HT-29 (cell line): ENCODE measurements at regions not wholly inside any gene's neighbourhood (a gene's known extent, or its start where the extent isn't known, plus 50 kb on each side); places are given as distances from the start of the nearest gene placed in this dataset.
"Not testable (repeated sequence)": the region's sequence is repeated elsewhere in the genome, so short reads cannot be mapped to it uniquely, and the experiment has no call there.

ENCODE experiments used
- DNase-seq: peaks from one replicate; pipeline ENCODE4 v3.0.0-alpha.2; 2015; ENCODE audit warnings: low spot score

GRCh38 chr7:3094701-3095445 is 51.2 kb upstream of the CARD11 start:
- DNase-seq, result no peak

DNA sequence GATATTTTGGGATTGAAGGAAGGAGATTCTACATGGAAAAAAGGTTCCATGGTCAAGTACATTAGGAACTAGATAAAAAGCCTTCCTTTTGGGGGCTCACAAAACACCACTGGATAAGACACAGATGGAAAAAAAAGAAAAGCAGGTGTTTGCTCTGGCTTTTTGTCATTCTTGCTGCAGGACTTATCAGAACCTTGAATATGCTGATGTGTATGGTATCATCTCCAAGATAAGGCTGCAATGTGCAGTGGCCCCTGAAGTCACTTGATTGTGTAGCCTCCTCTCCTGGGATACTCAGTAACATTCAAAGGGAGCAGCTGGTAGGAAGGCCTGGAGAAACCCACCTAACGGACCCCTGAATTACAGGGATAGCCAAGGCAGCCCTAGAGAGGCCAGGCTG is 54.1 kb upstream of the CARD11 start:
- no peak for DNase-seq

DNA sequence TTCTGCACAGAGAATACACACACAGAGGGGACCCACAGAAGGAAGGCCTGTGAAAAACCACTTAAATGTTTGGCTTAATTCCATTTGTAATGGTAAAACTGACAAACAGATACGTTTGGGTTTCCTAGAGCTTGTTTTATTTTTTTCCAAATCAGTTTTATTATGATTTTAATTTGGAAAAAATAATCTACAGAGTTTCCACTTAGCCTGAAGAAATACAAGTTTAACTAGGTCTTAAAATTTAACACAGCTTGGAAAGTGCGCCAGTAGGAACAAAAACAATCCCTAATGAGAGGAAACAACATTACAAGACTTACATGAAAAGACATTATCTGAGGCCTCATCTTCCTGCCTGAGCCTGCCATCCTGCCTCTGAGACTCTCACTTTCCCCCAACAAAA is 58.5 kb upstream of the CARD11 start:
- DNase-seq, result no peak

- DNase-seq, result no peak
Measured at GRCh38 chr7:3103614-3104398, 60.1 kb upstream of the CARD11 start.

DNA sequence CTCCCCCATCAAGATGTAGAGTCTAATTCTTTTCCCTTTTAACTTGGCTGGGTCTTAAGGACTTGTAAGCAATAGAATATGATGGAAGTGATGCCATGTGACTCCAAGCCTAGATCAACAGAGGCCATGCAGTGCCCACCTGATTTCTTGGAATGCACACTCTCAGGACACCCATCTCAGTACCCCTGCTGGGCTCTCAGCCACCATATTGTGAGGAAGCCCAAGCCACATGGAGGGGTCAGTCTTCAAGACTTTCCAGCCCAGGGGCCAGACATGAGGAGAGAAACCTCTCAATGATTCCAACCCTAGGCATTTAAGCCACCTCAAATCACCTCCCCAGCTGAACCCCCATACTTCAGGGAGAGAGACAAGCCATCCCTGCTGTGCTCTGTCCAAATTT is 62.2 kb upstream of the CARD11 start:
- DNase-seq, result no peak

DNA sequence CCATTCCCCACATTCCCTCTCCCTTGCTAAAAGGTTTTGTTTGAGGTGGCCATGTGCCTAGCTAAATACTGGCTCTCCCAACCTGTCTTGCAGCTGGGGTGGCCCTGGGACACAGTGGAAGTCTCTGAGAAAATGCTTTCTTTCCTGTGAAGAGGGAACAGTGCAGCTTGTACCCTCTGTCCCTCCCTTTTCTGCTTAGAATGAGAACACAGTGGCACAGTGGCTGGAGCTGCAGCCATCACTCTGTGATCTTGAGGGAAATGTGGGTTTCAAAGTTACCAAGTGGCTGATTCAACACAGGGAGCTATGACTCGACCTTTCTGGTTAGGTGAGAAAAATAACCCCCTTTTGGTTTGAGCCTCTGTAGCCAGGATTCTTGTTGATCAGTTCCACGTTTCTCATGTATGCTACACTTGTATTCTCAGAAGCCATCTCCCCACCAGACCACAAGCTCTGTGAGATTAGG is 62.7 kb upstream of the CARD11 start:
- DNase-seq, result no peak

DNA sequence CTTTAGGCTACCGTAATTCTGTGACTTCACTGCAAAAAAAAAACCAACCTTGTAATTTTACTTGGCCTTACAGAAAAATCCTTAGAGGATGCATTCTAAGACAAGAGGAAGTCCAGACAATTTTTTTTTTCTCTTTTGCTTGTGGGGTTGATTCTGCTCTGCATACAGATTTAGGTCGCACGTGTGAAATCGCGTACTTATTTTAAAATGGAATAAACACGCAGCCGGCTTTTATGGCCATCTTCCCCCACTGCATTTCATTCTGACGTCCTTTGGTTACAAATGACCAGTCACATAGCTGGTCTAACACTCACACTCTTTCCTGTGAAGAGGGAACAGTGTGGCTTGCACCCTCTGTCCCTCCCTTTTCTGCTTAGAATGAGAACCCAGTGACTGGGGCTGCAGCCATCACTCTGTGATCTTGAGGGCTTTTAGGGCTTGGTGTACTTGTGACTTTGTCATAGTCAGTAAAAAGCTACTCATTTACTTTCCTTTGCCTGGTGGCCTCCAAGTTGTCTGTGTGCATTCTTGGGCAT is 63.6 kb upstream of the CARD11 start:
- DNase-seq, result no peak

DNA sequence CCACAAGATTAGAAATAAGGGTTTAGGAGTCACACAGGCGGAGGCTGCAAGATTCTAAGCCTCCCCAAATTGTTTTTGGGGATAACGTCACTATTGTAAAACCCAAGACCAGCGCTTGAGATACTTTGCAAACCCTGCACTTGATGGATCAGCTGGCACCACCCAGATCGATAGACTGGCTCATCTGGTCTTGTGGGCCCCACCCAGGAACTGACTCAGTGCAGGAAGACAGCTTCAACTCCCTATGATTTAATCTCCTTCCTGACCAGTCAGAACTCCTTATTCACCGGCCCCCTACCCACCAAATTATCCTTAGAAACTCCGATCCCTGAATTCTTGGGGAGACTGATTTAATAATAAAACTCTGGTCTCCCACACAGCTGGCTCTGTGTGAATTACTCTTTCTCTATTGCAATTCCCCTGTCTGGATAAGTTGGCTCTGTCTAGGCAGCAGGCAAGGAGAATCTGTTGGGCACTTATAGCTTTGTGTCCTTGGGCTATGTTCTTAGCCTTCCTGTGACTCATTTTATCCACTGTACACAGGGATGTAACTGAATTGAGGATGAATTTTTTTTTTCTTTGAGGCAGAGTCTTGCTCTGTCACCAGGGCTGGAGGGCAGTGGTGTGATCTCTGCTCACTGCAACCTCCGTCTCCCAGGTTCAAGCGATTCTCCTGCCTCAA is 64.4 kb upstream of the CARD11 start:
- no peak for DNase-seq

DNA sequence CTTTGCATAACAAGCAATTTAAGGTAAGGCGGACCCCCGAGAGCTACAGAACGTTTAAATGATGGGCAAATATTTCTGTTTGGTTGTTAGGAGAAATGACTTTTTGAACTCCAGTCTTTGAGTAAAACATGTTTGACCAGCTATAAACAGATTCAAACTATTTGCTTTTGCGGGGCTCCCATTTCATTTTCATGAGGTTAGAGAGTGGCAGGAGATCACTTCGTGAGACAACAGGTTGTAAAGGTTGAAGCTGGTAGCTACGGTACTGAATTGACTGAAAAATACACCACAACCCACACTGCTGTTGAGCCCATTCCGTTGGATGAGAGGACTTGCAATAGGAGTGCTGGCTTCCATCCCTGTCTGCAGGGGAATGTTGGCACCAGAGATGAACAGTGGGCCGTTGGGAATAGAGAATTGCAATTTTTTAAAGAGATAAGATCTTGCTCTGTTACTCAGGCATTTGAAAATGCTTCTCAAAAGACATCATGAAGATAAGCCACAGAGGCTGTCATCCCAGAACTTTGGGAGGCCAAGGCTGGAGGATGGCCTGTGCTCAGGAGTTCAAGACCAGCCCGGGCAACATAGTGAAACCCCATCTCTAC is 65.7 kb upstream of the CARD11 start:
- DNase-seq, result no peak

DNA sequence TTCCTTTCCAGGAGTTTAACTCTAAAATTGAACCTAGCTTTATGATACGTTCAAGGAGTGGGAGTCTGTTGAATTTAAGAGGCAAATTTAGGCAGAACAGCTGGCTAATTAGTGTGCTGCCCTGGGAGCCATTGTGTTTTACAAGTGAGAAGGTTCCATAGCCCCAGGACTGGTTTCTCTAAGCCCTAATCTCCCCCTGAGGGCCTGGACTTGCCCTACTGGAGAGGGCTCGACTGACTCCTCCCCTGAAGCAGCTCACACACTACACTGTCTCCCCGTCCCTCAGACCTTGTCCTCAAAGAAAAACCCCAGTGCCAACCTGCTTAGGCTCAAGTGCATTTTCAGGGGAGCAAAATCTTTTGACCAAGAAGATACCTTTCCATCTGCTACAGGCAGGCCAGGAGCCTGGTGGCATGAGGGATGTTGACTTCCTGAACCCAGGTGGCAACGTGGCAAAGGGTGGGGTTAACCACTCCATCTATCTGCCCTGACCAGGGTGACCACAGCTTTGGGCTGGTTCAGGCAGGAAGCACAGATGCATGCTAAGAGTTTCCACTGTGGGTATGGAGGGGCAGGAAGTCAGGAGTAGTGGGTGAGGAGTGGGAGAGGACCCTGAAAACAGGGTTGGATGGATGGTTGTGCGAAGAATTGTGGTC is 68.9 kb upstream of the CARD11 start:
- DNase-seq, result no peak

- DNase-seq, result no peak
Measured at GRCh38 chr7:3114917-3115316, 71.2 kb upstream of the CARD11 start.

- no peak for DNase-seq
Measured at GRCh38 chr7:3117081-3117480, 73.4 kb upstream of the CARD11 start.

DNA sequence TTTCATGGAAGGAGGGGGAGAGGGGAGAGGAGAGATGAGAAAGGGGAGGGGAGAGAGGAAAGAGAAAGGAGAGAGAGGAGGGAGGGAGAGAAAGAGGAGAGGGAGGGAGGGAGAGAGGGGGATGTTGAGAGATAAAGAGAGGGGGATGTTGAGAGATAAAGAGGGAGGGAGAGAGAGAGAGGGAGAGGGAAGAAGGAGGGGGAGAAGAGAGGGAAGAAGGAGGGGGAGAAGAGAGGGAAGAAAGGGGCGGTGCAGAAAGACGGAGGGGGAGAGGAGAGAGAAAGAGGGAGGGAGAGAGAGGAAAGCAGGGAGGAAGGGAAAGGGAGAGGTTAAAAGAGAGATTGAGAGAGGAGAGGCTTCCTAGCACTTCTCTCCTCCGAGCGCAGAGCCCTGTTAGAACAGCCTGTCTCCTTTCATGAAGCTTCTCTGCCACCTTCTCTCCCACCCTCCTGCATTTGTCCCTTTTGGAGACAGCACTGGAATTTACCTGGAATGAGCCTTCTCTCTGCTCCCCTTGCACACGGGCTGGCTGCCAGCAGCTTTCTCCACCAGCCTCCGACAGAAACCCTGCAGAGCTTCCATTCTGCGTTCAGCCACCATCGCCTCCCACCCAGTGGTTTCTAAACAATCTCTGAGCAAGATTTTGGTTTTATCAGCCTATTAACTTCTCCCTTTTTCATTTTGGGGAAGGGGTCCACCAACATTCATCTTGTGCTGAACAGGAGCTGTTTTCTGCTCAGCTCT is 74.0 kb upstream of the CARD11 start:
- DNase-seq, result no peak

GRCh38 chr7:3119352-3119927 is 75.8 kb upstream of the CARD11 start:
- DNase-seq, result not testable (repeated sequence)

- DNase-seq, result no peak
Measured at GRCh38 chr7:3119963-3120362, 76.3 kb upstream of the CARD11 start.

DNA sequence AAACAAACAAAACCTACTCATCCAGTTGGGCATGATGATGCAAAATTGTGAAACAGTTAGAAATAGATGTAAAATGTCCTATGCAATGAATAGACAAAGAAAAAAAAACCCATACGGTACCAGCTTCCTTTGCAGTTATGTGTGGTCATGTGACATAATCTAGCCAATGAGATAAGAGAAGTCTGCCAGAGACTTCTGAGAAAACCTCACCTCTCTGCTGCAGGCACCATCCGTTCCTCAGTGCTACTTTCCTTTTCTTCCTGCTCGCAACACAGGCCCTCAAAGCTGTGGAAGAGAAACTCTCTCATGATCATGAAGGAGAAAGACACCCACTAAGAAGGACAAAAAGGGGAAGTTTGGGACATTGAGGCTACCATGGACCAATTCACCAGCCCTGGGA is 76.8 kb upstream of the CARD11 start:
- no peak for DNase-seq

DNA sequence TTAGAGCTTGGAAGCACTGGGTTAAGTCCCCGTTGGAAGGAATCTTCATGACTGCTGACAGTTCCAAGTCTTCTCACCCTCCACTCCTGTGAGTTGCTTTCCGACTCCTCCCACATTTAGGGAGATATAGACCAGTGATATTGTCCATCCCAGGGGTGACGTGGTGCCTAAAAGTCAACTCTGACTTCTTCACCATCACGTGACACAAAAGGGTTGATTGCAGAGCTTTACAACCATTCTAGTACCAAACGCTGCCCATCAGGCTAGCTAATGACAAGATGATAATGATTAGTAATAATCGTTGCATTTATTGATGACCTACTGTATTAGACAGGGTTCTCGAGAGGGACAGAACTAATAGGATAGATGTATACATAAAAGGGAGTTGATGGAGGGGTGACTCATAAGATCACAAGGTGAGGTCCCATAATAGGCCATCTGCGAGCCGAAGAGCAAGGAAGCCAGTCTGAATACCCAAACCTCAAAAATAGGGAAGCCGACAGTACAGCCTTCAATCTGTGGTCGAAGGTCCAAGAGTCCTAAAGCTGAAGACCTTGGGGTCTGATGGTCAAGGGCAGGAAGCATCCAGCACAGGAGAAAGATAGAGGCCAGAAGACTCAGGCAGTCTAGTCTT is 85.3 kb upstream of the CARD11 start:
- DNase-seq, result no peak

DNA sequence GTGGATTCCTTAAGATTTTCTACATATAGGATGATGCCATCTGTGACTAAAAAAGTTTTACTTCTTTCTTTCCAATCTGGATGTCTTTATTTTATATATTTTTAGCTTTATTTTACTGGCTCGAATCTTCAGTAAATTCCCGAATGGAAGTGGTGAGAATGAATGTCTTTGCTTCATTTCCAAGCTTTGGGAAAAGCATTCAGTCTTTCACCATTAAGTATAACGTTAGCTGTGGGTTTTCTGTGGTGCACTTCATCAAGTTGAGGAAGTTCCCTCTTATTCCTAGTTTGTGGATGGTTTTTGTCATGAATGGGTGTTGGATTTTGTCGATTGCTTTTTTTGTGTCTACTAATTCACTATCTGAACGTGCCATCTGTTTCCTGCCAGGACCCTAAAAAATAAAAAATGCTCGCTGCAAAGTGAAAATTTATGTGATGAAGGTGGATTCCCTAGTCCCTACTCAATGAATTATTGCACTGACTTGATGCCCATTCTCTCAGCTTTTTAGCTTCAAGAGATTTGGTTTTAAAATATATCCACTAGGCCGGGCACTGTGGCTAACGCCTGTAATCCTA is 90.2 kb upstream of the CARD11 start:
- DNase-seq, result no peak

DNA sequence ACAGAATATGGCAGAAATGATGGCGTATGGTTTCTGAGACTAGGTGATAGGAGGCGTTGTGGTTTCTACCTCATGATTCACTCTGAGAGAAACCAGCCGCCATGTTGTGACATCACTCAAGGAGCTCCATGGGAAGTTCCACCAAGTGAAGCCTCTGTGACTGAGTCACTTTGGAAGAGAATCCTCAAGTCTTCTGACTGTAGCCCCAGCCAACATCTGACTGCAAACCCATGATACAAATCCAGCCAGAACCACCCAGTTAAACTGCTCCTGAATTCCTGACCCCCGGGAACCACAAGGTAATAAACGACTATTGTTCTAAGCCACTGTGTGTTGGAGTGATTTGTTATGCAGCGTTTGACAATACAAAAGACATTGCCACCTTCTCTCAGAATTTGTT is 91.1 kb upstream of the CARD11 start:
- no peak for DNase-seq
